ENCODE measurements at regions not wholly inside any gene's neighbourhood (a gene's known extent, or its start where the extent isn't known, plus 50 kb on each side); places are given as distances from the start of the nearest gene placed in this dataset.
"Not testable (repeated sequence)": the region's sequence is repeated elsewhere in the genome, so short reads cannot be mapped to it uniquely, and the experiment has no call there.

GRCh38 chr4:75422998-75423397 lies 91.2 kb downstream of the RCHY1 start:
- DNase-seq (ENCODE audit: low read depth), result no peak

DNA sequence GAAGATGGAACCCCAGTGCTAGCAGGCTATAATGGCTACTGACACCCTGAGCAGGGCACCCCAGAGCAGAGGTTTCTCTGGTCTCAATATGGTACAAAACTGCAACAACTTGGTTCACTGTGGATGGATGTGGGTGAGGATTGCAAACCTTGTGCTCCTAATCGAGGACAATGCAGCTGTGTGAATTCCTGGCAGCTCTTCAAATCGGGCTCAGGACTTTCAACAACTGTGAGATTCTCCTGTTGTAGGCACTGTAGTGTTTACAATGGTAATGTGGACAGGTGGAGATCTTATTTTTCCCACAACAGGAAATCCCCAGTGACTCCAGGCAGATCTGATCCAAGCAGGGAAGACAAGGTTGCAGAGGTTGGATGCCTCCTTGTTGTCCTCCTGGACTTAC lies 101.5 kb downstream of the RCHY1 start:
- no peak for DNase-seq (ENCODE audit: low read depth)

DNA sequence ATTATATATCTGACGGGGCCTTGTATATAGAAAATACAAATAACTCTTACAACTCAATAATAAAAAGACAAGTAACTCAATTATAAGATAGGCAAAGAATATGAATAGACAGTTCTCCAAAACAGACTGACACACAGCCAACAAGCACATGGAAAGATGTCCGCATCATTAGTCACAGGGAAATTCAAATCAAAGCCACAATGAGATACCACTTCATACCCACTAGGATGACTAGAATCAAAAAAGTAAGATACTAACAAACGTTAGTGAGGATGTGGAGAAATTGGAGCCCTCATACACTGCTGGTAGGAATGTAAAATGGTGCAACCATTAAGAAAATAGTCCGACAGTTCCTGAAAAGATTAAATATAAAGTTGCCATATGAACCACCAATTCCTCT lies 115.7 kb downstream of the RCHY1 start:
- no peak for DNase-seq (ENCODE audit: low read depth)

GRCh38 chr4:75391489-75392166 lies 122.6 kb downstream of the RCHY1 start:
- DNase-seq (ENCODE audit: low read depth), result no peak

GRCh38 chr4:75386426-75386825 lies 127.8 kb downstream of the RCHY1 start:
- DNase-seq (ENCODE audit: low read depth), result not testable (repeated sequence)

DNA sequence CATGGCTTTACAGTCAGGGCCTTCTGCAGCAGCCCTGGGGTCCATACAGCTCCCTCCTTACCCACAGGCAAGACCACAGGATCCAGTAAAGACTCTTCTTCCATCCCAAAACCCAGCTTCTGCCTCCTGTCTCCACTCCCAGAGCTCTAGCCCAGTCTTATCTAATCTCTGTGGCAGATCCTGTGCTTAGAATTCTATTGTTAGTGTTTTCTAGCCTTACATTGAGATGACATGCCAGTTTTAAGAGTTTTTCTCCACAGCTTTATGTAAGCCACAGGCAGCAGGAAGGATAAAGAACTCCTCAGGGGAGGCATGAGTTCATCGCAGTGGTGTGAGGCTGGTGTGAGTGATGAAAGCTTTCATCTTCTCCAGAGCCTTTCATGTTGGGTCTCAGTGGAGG lies 129.1 kb downstream of the RCHY1 start:
- no peak for DNase-seq (ENCODE audit: low read depth)

- no peak for DNase-seq (ENCODE audit: low read depth)
Measured at GRCh38 chr4:75376543-75376942, 137.7 kb downstream of the RCHY1 start.

- DNase-seq (ENCODE audit: low read depth), result no peak
Measured at GRCh38 chr4:75371915-75372314, 142.3 kb downstream of the RCHY1 start.

DNA sequence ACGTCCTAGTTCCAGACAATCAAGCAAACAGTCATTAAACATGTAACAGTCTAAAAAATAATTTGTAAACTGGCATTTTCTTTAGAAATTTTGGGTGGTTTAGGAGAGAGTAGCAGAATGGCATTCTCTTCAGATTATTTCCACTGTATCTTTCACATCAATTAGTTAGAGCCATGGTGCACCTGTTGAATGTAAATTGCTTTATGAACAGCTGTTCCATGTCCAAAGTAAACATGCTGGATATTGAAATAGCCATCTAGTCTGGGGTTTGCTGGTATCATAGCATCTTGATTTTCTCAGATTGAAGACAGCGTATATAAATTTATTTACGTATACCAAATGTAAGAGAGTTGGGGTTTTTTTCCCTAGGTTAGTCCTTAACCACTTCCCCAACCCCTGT lies 143.6 kb downstream of the RCHY1 start:
- DNase-seq (ENCODE audit: low read depth), result no peak

GRCh38 chr4:75345423-75345822 lies 168.8 kb downstream of the RCHY1 start:
- DNase-seq (ENCODE audit: low read depth), result no peak

- DNase-seq (ENCODE audit: low read depth), result no peak
Measured at GRCh38 chr4:75344915-75345314, 169.3 kb downstream of the RCHY1 start.

DNA sequence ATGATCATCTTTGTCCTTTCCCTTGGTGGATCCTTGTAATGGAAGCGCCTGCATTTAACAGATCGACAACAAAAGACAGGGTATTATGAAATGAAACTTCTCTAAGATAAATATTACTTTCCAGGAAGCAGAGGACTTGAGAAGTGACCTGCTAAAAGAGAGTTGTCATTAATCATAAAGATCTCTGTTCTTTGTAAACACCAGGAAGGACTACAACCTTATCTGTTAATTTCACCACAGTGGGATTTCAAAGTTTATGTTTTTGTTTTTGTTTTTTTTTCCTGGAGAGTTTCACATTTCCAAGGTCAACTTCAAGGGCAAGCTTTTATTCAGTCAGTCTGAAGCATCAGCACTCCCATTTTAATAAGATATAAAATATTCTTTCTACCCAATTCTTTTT lies 170.9 kb downstream of the RCHY1 start:
- DNase-seq (ENCODE audit: low read depth), result no peak

GRCh38 chr4:75340561-75340960 lies 173.6 kb downstream of the RCHY1 start:
- no peak for DNase-seq (ENCODE audit: low read depth)

DNA sequence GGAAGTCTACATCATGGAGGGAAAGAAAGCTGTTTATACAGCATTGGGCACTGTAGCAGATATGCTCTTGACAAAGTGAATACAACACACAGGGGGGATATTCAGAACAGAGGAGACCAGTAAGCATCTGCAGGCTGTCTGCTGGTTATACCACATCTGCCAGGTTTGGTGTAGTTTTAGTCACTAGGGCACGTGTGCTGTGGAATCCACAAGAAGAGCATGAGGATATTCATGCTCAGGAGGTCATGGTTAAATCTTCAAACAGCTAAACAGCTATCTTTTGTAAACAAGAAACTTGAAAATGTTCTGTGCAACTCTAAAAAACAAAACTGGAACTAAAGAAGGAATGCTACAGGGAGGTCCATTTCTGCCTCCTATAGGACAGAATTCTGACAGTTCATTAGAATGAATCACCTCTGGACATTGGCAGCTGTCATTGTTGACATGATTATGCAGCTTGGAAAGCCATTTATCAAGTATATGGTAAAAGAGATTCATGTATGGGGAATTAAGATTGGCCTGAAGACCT lies 175.8 kb downstream of the RCHY1 start:
- DNase-seq (ENCODE audit: low read depth), result no peak

GRCh38 chr4:75327804-75328512 lies 186.2 kb downstream of the RCHY1 start:
- DNase-seq (ENCODE audit: low read depth), result no peak

GRCh38 chr4:75325318-75325979 lies 188.8 kb downstream of the RCHY1 start:
- no peak for DNase-seq (ENCODE audit: low read depth)

DNA sequence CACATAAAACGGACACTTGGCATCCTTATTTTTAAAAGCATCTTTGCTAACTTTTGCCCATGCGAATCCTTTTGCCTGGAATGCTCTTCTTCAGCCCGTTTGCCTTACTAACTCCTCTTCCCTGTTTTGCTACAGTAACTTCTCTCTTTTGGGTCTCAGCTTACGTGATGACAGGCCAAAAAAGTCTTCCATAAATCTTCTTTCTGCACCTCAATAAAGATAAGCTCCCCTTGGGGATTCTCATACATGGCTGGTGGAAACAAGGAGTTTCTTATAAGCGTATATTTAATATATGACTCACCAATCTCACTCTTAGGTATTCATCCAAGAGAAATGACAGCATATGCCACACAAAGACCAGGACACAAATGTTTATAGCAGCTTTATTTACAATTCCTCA lies 192.7 kb downstream of the RCHY1 start:
- DNase-seq (ENCODE audit: low read depth), result no peak

DNA sequence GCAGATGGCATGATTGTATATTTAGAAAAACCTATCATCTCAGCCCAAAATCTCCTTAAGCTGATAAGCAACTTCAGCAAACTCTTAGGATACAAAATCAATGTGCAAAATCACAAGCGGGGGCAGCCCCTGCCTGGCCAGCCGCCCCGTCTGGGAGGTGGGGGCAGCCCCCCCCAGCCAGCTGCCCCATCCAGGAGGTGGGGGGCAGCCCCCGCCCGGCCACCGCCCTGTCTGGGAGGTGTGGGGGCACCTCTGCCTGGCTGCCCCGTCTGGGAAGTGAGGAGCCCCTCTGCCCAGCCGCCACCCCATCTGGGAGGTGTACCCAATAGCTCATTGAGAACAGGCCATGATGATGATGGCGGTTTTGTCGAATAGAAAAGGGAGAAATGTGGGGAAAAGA lies 196.6 kb downstream of the RCHY1 start:
- DNase-seq (ENCODE audit: low read depth), result not testable (repeated sequence)

- no peak for DNase-seq (ENCODE audit: low read depth)
Measured at GRCh38 chr4:75308049-75308448, 206.2 kb downstream of the RCHY1 start.

DNA sequence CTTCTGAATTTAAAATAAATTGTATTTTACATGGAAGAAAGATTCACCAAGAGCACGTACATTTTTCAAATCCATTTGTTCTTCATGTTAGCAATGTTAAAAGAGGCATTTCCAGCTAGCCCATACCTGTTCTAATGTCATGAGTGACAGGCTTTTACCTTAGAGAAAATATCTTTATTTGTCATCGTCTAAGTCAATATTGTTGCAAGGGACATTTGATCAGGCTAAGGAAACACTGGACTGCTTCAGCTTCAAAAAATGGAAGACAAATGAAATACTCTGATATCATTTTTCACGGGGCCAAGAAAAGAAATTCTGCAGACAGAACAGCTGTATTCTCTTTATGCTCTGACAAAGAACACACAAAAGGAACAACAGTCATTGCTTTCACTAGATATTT lies 207.7 kb downstream of the RCHY1 start:
- no peak for DNase-seq (ENCODE audit: low read depth)

DNA sequence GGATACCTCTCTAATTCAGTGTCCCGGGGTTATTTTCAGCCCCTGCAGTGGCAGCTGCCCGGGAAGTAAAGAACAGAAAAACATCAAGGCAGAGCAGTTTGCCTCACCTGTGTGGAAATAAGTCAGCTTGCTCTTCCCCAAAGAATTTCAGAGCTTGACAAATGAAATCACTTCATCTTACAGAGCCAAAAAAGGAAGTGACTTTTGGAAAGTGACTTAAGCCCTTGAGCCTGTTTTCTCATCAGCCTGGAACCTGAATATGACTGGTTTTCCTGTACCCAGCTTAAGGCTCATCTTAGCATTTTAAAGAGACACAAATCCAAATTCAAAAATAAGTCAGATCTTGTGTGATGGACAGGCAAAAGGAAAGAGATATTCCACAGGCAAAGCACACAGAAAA lies 211.6 kb downstream of the RCHY1 start:
- DNase-seq (ENCODE audit: low read depth), result no peak

DNA sequence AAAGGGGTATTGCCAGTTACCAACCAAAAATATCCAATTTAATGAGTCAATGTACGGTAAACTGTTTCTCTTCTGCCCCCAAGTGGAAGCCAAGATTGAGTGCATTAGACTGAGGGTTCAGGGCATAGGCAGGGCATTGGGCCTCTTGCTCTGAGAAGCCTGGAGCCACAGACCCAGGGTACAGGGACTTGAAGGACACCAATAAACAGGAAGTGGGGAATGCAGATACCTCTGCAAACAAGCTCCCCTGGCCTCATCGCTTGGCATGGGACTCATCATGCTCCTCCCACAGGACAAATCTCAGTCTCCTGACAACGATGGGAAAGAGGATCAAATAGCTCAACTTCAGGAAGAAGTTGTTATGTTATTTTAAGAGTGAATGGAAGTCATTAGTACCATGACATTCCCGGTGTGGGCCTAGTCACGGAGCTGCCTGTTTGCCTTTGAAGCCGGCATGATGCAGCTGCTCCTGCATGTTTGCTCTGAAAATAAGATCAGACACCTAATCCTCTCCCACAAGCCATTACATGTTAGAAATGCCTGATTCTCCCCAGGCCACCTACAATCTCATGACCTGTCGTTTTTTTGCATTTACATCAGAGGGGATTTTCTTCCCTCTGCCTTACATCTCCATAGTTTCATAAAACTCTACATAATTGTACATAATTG lies 224.2 kb downstream of the RCHY1 start:
- peak; percentile 15 for DNase-seq (ENCODE audit: low read depth)

All from renal cortical epithelial cell (primary cell).